Keratinocyte (primary cell): ENCODE measurements at regions not wholly inside any gene's neighbourhood (a gene's known extent, or its start where the extent isn't known, plus 50 kb on each side); places are given as distances from the start of the nearest gene placed in this dataset.

Source experiments
- DNase-seq: peaks from one replicate; pipeline ENCODE4 v3.0.0-alpha.2; 2011; ENCODE audit warnings: low read depth, missing footprints, low spot score
- FAIRE-seq: peaks from 2 replicates; lab custom pipeline; 2011; peaks lifted over from hg19 to GRCh38; lab: Jason Lieb, UNC
- H2AFZ ChIP-seq: 2 replicates; pipeline ENCODE4 v1.6.0; 2012; ENCODE audit warnings: low read length, control low read depth, inconsistent platforms; ENCODE audit not compliant: control insufficient read depth
- H3K27ac ChIP-seq: 2 replicates; pipeline ENCODE4 v1.5.1; 2011; ENCODE audit warnings: low read length; ENCODE audit not compliant: control insufficient read depth, insufficient read depth
- H3K27me3 ChIP-seq: 3 replicates; pipeline ENCODE4 v1.6.0; 2011; ENCODE audit warnings: low read length; ENCODE audit not compliant: control insufficient read depth, insufficient read depth; ENCODE audit errors: extremely low read depth
- H3K36me3 ChIP-seq, 2 experiments: 2 replicates in 1 of 2; 3 replicates in 1 of 2; pipeline ENCODE4 v1.5.1; 2011; ENCODE audit warnings: low read length in 2 of 2, mild to moderate bottlenecking in 1 of 2; ENCODE audit not compliant: control insufficient read depth in 2 of 2, insufficient read depth in 2 of 2; ENCODE audit errors: extremely low read depth in 1 of 2
- H3K4me1 ChIP-seq: 3 replicates; pipeline ENCODE4 v1.5.1; 2011; ENCODE audit warnings: low read length; ENCODE audit not compliant: control insufficient read depth, insufficient read depth; ENCODE audit errors: extremely low read depth
- H3K4me2 ChIP-seq: 3 replicates; pipeline ENCODE4 v1.6.0; 2011; ENCODE audit warnings: low read depth, low read length; ENCODE audit not compliant: control insufficient read depth, insufficient read depth; ENCODE audit errors: extremely low read depth
- H3K4me3 ChIP-seq, 3 experiments: fragments of 200-600 bp in 1 of 3; sonication (generic) in 1 of 3; 2 replicates in 2 of 3; 3 replicates in 1 of 3; pipeline ENCODE4 v1.5.1; 2011 to 2016; ENCODE audit warnings: low read length in 3 of 3, mild to moderate bottlenecking in 3 of 3, control low read depth in 2 of 3, inconsistent platforms in 1 of 3, low read depth in 1 of 3, mixed read lengths in 1 of 3, mixed run types in 1 of 3, moderate library complexity in 1 of 3; ENCODE audit not compliant: control insufficient read depth in 2 of 3, insufficient read depth in 2 of 3; ENCODE audit errors: extremely low read depth in 1 of 3
- H3K79me2 ChIP-seq: 2 replicates; pipeline ENCODE4 v1.6.0; 2012; ENCODE audit warnings: low read length; ENCODE audit not compliant: control insufficient read depth, insufficient read depth
- H3K9ac ChIP-seq: 3 replicates; pipeline ENCODE4 v1.6.0; 2011; ENCODE audit warnings: low read length; ENCODE audit not compliant: control insufficient read depth, insufficient read depth; ENCODE audit errors: extremely low read depth
- H3K9me1 ChIP-seq: 3 replicates; pipeline ENCODE4 v1.6.0; 2011; ENCODE audit warnings: low read length; ENCODE audit not compliant: control insufficient read depth, insufficient read depth; ENCODE audit errors: extremely low read depth
- H3K9me3 ChIP-seq: 2 replicates; pipeline ENCODE4 v1.5.1; 2012; ENCODE audit warnings: low read depth, low read length; ENCODE audit not compliant: control insufficient read depth
- H4K20me1 ChIP-seq: 3 replicates; pipeline ENCODE4 v1.6.0; 2011; ENCODE audit warnings: low read length; ENCODE audit not compliant: control insufficient read depth, insufficient read depth; ENCODE audit errors: extremely low read depth
- CTCF ChIP-seq, 3 experiments: IDR thresholded peaks in 1 of 3; conservative IDR thresholded peaks in 1 of 3; optimal IDR thresholded peaks in 1 of 3; 2 replicates in 2 of 3; 3 replicates in 1 of 3; pipeline versions ENCODE3 to v1.5.1; 2011; ENCODE audit warnings: low read length in 3 of 3, mild to moderate bottlenecking in 3 of 3, moderate library complexity in 2 of 3, control low read depth in 1 of 3, inconsistent platforms in 1 of 3; ENCODE audit not compliant: insufficient read depth in 2 of 3; ENCODE audit errors: extremely low read depth in 1 of 3
- EZH2 ChIP-seq: IDR thresholded peaks from one replicate; pipeline ENCODE4 v1.6.1; 2012; ENCODE audit warnings: inconsistent platforms, mild to moderate bottlenecking, low read length, moderate library complexity
- dilution Hi-C: fragments of 300-500 bp; cut with MboI; formaldehyde crosslinking; loops from one replicate; pipeline ENCODE4 v1.7.0; 2020; ENCODE audit warnings: low sequenced_read_pairs; ENCODE audit not compliant: extremely low pct_ligation_motif_present

DNA sequence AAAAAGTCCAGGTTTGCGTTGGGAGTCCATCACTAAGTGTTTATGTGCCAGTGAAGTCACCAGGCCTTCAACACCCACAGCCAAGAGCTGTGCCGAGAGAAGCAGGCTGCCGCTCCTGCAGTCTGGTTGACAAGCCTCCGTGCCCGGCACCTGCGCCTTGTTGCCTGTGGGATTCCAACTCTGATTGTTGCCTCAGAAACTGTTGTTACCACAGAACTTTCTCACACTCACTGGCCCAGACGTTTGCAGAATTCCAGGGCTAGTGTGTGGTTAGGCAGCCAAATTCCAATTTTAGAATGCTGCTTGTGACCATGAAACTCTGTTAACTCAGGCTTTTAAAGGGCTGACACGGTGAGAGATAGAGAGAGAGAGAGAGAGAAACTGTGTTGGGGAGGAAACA is 119.5 kb upstream of the LIMCH1 start:
- H3K27ac ChIP-seq: no peak overlapping the region
- H2AFZ ChIP-seq: no peak overlapping the region
- no peaks in the 10 kb centered on the region for H3K27me3 ChIP-seq
- dilution Hi-C loops: no loop called here
- TF ChIP-seq CTCF (optimal IDR thresholded peaks at IDR 0.05 in 1 of 3, IDR thresholded peaks at IDR 0.05 in 1 of 3, conservative IDR thresholded peaks at IDR 0.05 in 1 of 3; ENCODE audit: extremely low read depth in 1 of 3, insufficient read depth in 2 of 3, low read length in 3 of 3) (no peak), EZH2 (no peak)
- no peaks in the 10 kb centered on the region for H3K9me1 ChIP-seq
- FAIRE-seq (no peak), DNase-seq (no peak)
- H3K9ac ChIP-seq: no peak overlapping the region
- H3K4me1 ChIP-seq: no peaks in the 10 kb centered on the region
- H3K4me3 ChIP-seq: no peak overlapping the region
- no peaks in the 10 kb centered on the region for H3K36me3 ChIP-seq
- no peak overlapping the region for H3K4me2 ChIP-seq
- no peaks in the 10 kb centered on the region for H3K79me2 ChIP-seq
- H3K9me3 ChIP-seq: no peaks in the 10 kb centered on the region
- H4K20me1 ChIP-seq: no peaks in the 10 kb centered on the region

DNA sequence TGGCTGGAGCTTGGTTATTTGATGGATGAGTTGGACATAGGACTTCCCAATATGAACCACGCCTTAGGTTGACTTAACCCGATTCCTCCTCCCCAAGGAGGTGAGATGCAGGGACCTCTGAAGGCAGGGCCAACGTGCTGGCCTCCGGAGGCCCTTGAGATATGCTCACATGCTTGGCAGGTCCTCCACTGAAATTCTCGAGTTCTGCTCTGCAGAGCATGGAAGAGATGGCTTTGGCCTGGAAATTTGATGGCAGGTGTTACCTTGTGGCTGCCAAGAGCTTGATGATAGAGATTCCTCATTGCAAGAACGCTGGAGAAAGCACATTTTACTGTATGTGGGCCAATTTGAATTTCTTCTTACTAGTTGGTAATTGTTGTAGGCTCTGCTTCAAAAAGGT is 117.4 kb upstream of the LIMCH1 start:
- Histone ChIP-seq H3K4me1 (no peaks in the 10 kb centered on the region), H4K20me1 (no peaks in the 10 kb centered on the region), H3K27me3 (no peaks in the 10 kb centered on the region), H3K9me1 (no peaks in the 10 kb centered on the region), H2AFZ (no peak overlapping the region), H3K4me3 (no peak overlapping the region), H3K4me2 (no peak overlapping the region), H3K79me2 (no peaks in the 10 kb centered on the region), H3K9me3 (no peaks in the 10 kb centered on the region), H3K9ac (no peak overlapping the region), H3K36me3 (no peaks in the 10 kb centered on the region), H3K27ac (no peak overlapping the region)
- dilution Hi-C loops: no loop called here
- TF ChIP-seq CTCF (optimal IDR thresholded peaks at IDR 0.05 in 1 of 3, IDR thresholded peaks at IDR 0.05 in 1 of 3, conservative IDR thresholded peaks at IDR 0.05 in 1 of 3; ENCODE audit: extremely low read depth in 1 of 3, insufficient read depth in 2 of 3, low read length in 3 of 3) (no peak), EZH2 (no peak)
- FAIRE-seq (no peak), DNase-seq (no peak)
